CD4-positive, alpha-beta T cell treated with Interleukin-6 at 100 ng/mL for 8 hours (primary cell): ENCODE measurements at regions not wholly inside any gene's neighbourhood (a gene's known extent, or its start where the extent isn't known, plus 50 kb on each side); places are given as distances from the start of the nearest gene placed in this dataset.

Experiments
- DNase-seq: peaks from one replicate; pipeline ENCODE4 v3.0.0-alpha.2; 2020; ENCODE audit warnings: mixed read lengths, low spot score

- no peak for DNase-seq
Measured at GRCh38 chr20:52921340-52921739, 50.8 kb upstream of the TSHZ2 start.

GRCh38 chr20:52918311-52918710, 53.8 kb upstream of the TSHZ2 start:
- DNase-seq = no peak

DNA sequence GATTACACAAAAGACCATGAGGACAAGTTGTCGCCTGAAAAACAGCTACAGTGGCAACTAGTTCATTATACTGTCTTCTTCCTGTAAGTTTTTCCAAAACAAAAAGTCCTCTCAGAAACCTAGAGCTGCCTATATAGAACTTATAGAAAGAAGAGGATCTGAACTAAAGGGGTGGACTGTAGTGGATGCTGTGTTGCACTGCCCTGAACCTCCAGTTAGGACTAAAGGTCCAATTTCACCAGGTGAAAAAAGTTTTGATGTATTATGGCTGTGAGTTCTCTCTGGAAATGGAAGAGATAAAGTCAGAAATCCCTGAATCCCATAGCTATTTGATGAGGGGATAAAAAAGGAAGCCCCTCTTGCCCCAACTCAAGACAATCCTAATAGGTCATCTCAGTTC, 56.6 kb upstream of the TSHZ2 start:
- no peak for DNase-seq

GRCh38 chr20:52914870-52915269, 57.3 kb upstream of the TSHZ2 start:
- no peak for DNase-seq

- DNase-seq = no peak
Measured at GRCh38 chr20:52913650-52914387, 58.3 kb upstream of the TSHZ2 start.

- no peak for DNase-seq
Measured at GRCh38 chr20:52905241-52905994, 66.7 kb upstream of the TSHZ2 start.

GRCh38 chr20:52904837-52905236, 67.3 kb upstream of the TSHZ2 start:
- DNase-seq = no peak

- no peak for DNase-seq
Measured at GRCh38 chr20:52899041-52899608, 73.0 kb upstream of the TSHZ2 start.

DNA sequence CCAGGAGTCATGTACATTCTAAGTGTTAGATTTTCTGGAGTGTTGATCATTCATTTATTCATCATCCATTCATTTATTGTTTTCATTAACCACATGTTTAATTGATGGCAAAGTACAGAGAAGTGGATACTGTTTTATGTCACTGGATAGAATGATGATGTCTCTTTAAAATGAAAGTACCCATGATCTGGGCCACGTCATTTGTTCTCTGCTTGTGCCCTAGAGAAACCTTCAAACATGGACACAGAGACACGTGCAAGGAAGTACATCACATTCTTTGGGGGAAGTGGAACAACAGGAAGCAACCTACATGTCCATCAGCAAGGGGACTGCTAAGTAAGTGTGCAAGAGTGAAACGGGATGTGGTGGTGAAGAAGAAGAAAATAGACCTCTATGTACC, 75.8 kb upstream of the TSHZ2 start:
- DNase-seq = no peak

DNA sequence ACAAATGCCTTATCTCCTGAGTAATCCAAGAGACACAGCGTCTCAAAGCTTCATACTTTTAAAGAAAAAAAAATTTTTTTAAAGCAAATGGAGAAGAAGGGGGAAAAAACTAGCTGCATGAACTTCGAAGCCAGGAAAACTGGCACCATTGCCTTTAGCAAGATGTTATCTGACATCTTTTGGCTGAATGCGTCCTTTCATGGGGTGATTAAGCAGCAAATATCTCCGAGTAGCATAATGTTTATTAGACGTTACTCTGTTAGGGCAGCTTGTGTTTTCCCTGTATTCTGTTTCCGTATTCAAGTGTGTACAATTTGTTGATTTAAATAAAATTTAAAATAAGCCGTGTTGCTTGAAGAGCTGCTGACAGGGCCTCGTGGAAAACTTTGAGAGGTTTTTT, 76.5 kb upstream of the TSHZ2 start:
- DNase-seq = no peak

DNA sequence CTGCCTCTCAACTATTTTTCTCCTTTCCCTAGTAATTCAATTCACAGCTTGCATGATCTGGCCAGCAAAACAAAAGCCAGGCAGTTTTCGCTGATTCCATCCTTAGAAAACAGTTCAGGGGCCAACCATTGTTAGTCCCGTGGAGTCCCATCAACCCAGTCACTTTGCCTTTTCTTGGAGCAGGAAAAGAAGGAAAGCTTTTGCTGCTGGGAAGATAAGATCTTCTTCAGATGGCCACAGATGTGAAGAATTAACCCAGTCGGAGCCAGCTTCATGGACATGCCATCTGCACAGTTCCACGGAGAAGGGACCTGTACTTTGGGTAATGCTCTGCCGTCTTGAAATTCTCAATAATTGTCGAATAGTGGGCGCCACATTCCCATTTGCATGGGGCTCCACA, 76.9 kb upstream of the TSHZ2 start:
- no peak for DNase-seq

GRCh38 chr20:52893498-52893897, 78.7 kb upstream of the TSHZ2 start:
- no peak for DNase-seq

DNA sequence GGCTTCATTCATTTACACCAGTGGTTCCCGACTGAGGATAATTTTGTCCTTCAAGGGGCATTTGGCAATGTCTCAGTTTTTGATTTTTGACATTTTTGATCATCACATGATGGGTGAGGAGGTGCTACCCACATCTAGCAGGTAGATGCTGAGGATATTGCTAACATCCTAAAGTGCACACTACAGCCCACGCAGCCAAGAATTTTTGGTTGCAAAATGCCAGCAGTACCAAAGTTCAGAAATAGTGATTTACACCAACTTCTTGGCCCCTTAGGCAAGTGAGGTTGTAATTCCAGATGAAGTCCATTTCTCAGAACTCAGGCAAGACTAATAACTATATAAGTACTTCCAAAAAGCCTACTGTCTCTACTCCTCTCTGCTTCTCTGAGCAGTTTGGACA, 80.1 kb upstream of the TSHZ2 start:
- DNase-seq = no peak

GRCh38 chr20:52890130-52890529, 82.0 kb upstream of the TSHZ2 start:
- no peak for DNase-seq

DNA sequence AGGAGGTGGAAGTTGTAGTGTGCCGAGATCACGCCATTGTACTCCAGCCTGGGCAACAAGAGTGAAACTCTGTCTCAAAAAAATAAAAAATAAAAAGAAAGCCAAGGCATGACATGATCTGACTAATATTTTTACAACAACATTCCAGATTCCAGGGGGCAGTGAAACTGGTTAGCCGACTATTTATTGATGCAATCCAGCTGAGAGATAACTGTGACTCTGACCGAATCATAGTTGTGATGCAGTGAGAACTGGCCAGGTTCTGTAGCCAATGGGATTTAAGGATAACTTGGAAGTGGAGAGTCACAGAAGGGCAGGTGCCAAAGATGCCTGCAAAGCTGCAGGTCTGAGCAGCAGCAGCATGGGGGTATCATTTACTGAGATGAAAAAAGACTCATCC, 82.9 kb upstream of the TSHZ2 start:
- no peak for DNase-seq

DNA sequence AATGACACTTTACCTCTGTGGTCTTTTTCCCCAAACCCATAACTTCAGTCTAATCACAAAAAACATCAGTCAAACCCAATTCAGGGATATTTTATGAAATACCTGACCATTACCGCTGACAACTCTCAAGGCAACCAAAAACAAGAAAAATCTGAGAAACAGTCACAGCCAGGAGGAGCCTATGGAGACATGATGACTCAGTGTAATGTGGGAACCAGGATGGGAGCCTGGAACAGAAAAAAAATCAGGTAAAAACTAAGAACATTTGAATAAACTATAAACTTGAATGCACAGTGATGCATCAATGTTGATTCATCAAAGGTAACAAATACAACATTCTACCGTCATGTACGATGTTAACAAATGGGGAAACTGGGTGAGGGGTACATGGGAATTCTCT, 84.1 kb upstream of the TSHZ2 start:
- no peak for DNase-seq

- DNase-seq = no peak
Measured at GRCh38 chr20:52880997-52881396, 91.2 kb upstream of the TSHZ2 start.

DNA sequence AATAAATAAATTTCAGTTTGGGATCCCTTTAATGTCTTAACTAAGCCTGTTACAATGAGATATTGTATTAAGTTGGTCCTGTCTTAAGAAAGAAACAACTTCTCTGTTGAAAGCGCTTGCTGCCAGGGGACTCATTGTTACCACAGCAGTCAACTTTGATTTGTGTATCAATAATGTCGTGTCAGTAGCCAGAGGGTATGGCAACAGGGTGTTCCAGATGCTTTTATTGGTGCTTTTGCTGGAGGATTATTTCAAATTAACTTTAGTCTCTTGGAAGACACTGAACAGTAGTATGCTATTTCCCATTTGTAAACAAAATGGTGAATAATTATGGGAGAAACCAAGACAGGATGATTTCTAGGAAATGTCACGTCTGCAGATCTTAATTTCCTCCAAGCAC, 91.9 kb upstream of the TSHZ2 start:
- DNase-seq = no peak

DNA sequence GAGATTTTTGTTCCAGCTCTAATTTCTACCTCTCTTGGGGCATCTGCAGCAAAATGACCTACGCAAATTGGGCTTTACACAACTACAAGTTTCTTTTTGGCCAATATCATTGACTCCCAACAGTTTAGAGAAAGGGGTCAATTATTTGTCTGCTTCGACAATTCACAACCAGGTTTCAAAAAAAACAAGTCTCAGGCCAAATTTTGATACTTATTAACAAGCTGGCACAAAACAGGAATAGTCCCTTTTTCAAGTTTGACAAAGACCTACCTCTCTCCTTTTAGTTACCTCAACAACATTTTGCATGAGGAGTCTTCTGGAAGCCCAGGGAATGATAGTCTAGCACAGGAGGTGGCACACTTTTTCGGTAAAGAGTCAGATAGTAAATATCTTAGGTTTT, 97.9 kb upstream of the TSHZ2 start:
- no peak for DNase-seq

- no peak for DNase-seq
Measured at GRCh38 chr20:52869698-52870501, 102.3 kb upstream of the TSHZ2 start.

- no peak for DNase-seq
Measured at GRCh38 chr20:52869276-52869675, 102.9 kb upstream of the TSHZ2 start.

- no peak for DNase-seq
Measured at GRCh38 chr20:52867305-52867704, 104.9 kb upstream of the TSHZ2 start.
